ENCODE measurements at regions not wholly inside any gene's neighbourhood (a gene's known extent, or its start where the extent isn't known, plus 50 kb on each side); places are given as distances from the start of the nearest gene placed in this dataset.

DNA sequence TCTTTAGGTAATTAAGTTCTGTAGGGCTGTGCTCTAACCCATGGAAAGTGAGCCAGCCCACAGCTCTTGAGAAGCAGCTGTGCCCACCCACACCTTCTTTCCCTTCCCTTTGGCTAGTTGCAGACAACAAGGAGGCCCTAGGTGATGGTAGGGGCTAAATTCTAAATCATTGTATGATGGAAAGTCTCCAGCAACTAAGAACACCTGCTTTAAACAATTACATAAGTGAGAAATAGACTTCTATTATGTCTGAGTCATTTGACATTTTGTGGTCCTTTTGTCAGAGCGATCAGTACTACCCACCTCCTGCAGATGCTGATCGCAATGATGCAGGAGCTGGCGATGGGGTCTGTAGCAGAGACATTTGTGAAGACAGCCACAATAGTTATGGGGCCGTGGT lies 79.6 kb downstream of the TEX51 start:
- TF ChIP-seq CTCF (conservative IDR thresholded peaks at IDR 0.05 in 1 of 2, IDR thresholded peaks at IDR 0.05 in 1 of 2; ENCODE audit: extremely low read depth in 1 of 2, insufficient read depth in 1 of 2, low read depth in 1 of 2, low read length in 2 of 2) (no peak), EZH2 (IDR thresholded peaks at IDR 0.05; ENCODE audit: borderline replicate concordance, low read length) (no peak)
